Tibial nerve (tissue), 4 donors: ENCODE measurements at regions not wholly inside any gene's neighbourhood (a gene's known extent, or its start where the extent isn't known, plus 50 kb on each side); places are given as distances from the start of the nearest gene placed in this dataset.

Experiments used
- DNase-seq, 2 donors: peaks; one replicate each; pipeline ENCODE4 v3.0.0-alpha.2; 2019; ENCODE audit warnings: low spot score in 2 of 2
- H3K27ac ChIP-seq, 4 donors: fragments of 200-600 bp; sonication (generic) in 3 of 4; one replicate each; pipeline ENCODE4 v1.5.1; 2017 to 2019; ENCODE audit warnings: mild to moderate bottlenecking in 1 of 4
- H3K27me3 ChIP-seq, 2 donors: fragments of 200-600 bp; sonication (generic) in 1 of 2; one replicate each; pipeline versions ENCODE4 v1.5.1 to v1.6.0; 2017 to 2019
- H3K36me3 ChIP-seq, 3 donors: fragments of 200-600 bp; sonication (generic); one replicate each; pipeline ENCODE4 v1.5.1; 2018 to 2019
- H3K4me1 ChIP-seq, 4 donors: fragments of 200-600 bp; sonication (generic) in 3 of 4; one replicate each; pipeline ENCODE4 v1.5.1; 2017 to 2019
- H3K4me3 ChIP-seq, 4 donors: fragments of 200-600 bp; sonication (generic) in 3 of 4; one replicate each; pipeline ENCODE4 v1.5.1; 2017 to 2019; ENCODE audit warnings: mild to moderate bottlenecking in 1 of 4, moderate library complexity in 1 of 4
- H3K9me3 ChIP-seq, 4 donors: fragments of 200-600 bp; sonication (generic) in 3 of 4; one replicate each; pipeline ENCODE4 v1.5.1; 2017 to 2019
- CTCF ChIP-seq, 5 experiments: fragments of 200-600 bp in 3 of 5; fragments of 450-650 bp in 2 of 5; sonication (generic) in 3 of 5; IDR thresholded peaks; one replicate each; pipeline ENCODE4 v1.5.1; 2016 to 2019; ENCODE audit warnings: antibody characterized with exemption in 5 of 5, mild to moderate bottlenecking in 3 of 5, moderate library complexity in 2 of 5
- EP300 ChIP-seq, 2 donors: sonication (generic); formaldehyde crosslinking; IDR thresholded peaks; one replicate each; pipeline ENCODE4 v1.6.1; 2017; ENCODE audit warnings: antibody characterized with exemption in 2 of 2, mild to moderate bottlenecking in 1 of 2
- POLR2A ChIP-seq, 2 donors: fragments of 450-650 bp; IDR thresholded peaks; one replicate each; pipeline ENCODE4 v1.6.1; 2017; ENCODE audit warnings: antibody characterized with exemption in 2 of 2, mild to moderate bottlenecking in 2 of 2, moderate library complexity in 2 of 2
- WGBS, 2 donors: methylation state at CpG; one replicate each; pipeline ENCODE4 v1.1.5; 2018; 5-methylcytosine and 5-hydroxymethylcytosine counted together

- H3K4me3 ChIP-seq: no peak overlapping the region
- H3K9me3 ChIP-seq: peaks cover 0 to 12% (median 0%) of the 10 kb centered on the region in 4 donors
- DNase-seq: no peak
- H3K4me1 ChIP-seq: no peaks in the 10 kb centered on the region
- no peaks in the 10 kb centered on the region for H3K36me3 ChIP-seq
- no peak overlapping the region for H3K27ac ChIP-seq
- TF ChIP-seq EP300 (IDR thresholded peaks at IDR 0.05) (no peak), POLR2A (IDR thresholded peaks at IDR 0.05) (no peak), CTCF (IDR thresholded peaks at IDR 0.05) (no peak)
- H3K27me3 ChIP-seq: no peaks in the 10 kb centered on the region
Observed at GRCh38 chr2:181203412-181203811, 223.0 kb downstream of the UBE2E3 start.

GRCh38 chr2:181203916-181204315 is 223.5 kb downstream of the UBE2E3 start:
- DNase-seq: no peak
- H3K27ac ChIP-seq: no peak overlapping the region

GRCh38 chr2:181218401-181218821 is 238.0 kb downstream of the UBE2E3 start:
- H3K27me3 ChIP-seq: no peaks in the 10 kb centered on the region
- no peaks in the 10 kb centered on the region for H3K9me3 ChIP-seq
- DNase-seq: no peak
- H3K4me1 ChIP-seq: no peaks in the 10 kb centered on the region
- WGBS, 2 donors: 82 to 89% methylated on average over 3 of the region's 3 CpGs
- no peak overlapping the region for H3K4me3 ChIP-seq
- TF ChIP-seq POLR2A (IDR thresholded peaks at IDR 0.05): no peak
- H3K27ac ChIP-seq: no peak overlapping the region
- H3K36me3 ChIP-seq: no peaks in the 10 kb centered on the region

More at GRCh38 chr2:181203916-181204315, 223.5 kb downstream of the UBE2E3 start:
- no peaks in the 10 kb centered on the region for H3K36me3 ChIP-seq
- no peaks in the 10 kb centered on the region for H3K4me1 ChIP-seq
- no peaks in the 10 kb centered on the region for H3K27me3 ChIP-seq
- H3K4me3 ChIP-seq: no peak overlapping the region
- TF ChIP-seq CTCF (IDR thresholded peaks at IDR 0.05) (no peak), POLR2A (IDR thresholded peaks at IDR 0.05) (no peak), EP300 (IDR thresholded peaks at IDR 0.05) (no peak)
- peaks cover 0 to 17% (median 0%) of the 10 kb centered on the region in 4 donors for H3K9me3 ChIP-seq

- no peaks in the 10 kb centered on the region for H3K9me3 ChIP-seq
- peak overlapping the region in 1 of 4 donors; percentile 32 for H3K27ac ChIP-seq
- H3K4me3 ChIP-seq: no peak overlapping the region
- no peak for DNase-seq
- 74 to 75% methylated on average over 2 of the region's 2 CpGs for WGBS, 2 donors
- no peak for TF ChIP-seq CTCF (IDR thresholded peaks at IDR 0.05)
- TF ChIP-seq EP300 (IDR thresholded peaks at IDR 0.05): no peak
- TF ChIP-seq POLR2A (IDR thresholded peaks at IDR 0.05): no peak
- no peaks in the 10 kb centered on the region for H3K27me3 ChIP-seq
- no peaks in the 10 kb centered on the region for H3K4me1 ChIP-seq
- no peaks in the 10 kb centered on the region for H3K36me3 ChIP-seq
Observed at GRCh38 chr2:181223234-181223633, 234.0 kb upstream of the ITGA4 start.

- Histone ChIP-seq H3K36me3 (no peaks in the 10 kb centered on the region), H3K9me3 (no peaks in the 10 kb centered on the region), H3K27ac (no peak overlapping the region), H3K27me3 (no peaks in the 10 kb centered on the region), H3K4me3 (no peak overlapping the region), H3K4me1 (no peaks in the 10 kb centered on the region)
- TF ChIP-seq CTCF (IDR thresholded peaks at IDR 0.05): no peak
- TF ChIP-seq POLR2A (IDR thresholded peaks at IDR 0.05): no peak
- no peak for TF ChIP-seq EP300 (IDR thresholded peaks at IDR 0.05)
- no peak for DNase-seq
- 86% methylated on average over 3 of the region's 3 CpGs for WGBS, 2 donors
Observed at GRCh38 chr2:181224866-181225265, 232.3 kb upstream of the ITGA4 start.

- DNase-seq: no peak
- H3K4me3 ChIP-seq: no peak overlapping the region
- no peaks in the 10 kb centered on the region for H3K27me3 ChIP-seq
- no peaks in the 10 kb centered on the region for H3K4me1 ChIP-seq
- no peaks in the 10 kb centered on the region for H3K9me3 ChIP-seq
- no peak overlapping the region for H3K27ac ChIP-seq
- no peak for TF ChIP-seq EP300 (IDR thresholded peaks at IDR 0.05)
- TF ChIP-seq CTCF (IDR thresholded peaks at IDR 0.05): no peak
- TF ChIP-seq POLR2A (IDR thresholded peaks at IDR 0.05): no peak
- WGBS, 2 donors: 71 to 78% methylated on average over 1 of the region's 1 CpG
- H3K36me3 ChIP-seq: no peaks in the 10 kb centered on the region
Observed at GRCh38 chr2:181228661-181229060, 228.5 kb upstream of the ITGA4 start.
